Spleen (tissue), 11 donors: ENCODE measurements at regions not wholly inside any gene's neighbourhood (a gene's known extent, or its start where the extent isn't known, plus 50 kb on each side); places are given as distances from the start of the nearest gene placed in this dataset.

Experiments
- DNase-seq: peaks from one replicate; pipeline ENCODE4 v3.0.0-alpha.2; 2020
- H3K27ac ChIP-seq, 8 donors: fragments of 200-600 bp; sonication (generic) in 7 of 8; 1 replicate in 4 of 8; 2 replicates in 4 of 8; pipeline versions ENCODE4 v1.5.0 to v1.8.0; 2016 to 2021; ENCODE audit warnings: inconsistent platforms in 4 of 8, mild to moderate bottlenecking in 4 of 8, moderate library complexity in 1 of 8
- H3K27me3 ChIP-seq, 7 donors: fragments of 200-600 bp; sonication (generic) in 6 of 7; replicated peaks in 1 of 7; 1 replicate in 4 of 7; 2 replicates in 3 of 7; pipeline versions ENCODE4 v1.5.0 to v1.8.0; 2016 to 2021; ENCODE audit warnings: inconsistent platforms in 3 of 7, mild to moderate bottlenecking in 1 of 7
- H3K36me3 ChIP-seq, 6 donors: fragments of 200-600 bp; sonication (generic) in 5 of 6; 1 replicate in 4 of 6; 2 replicates in 2 of 6; pipeline versions ENCODE4 v1.5.0 to v1.8.0; 2016 to 2021; ENCODE audit warnings: inconsistent platforms in 2 of 6
- H3K4me1 ChIP-seq, 6 donors: fragments of 200-600 bp; sonication (generic) in 5 of 6; 1 replicate in 3 of 6; 2 replicates in 3 of 6; pipeline versions ENCODE4 v1.5.0 to v1.8.0; 2016 to 2021; ENCODE audit warnings: inconsistent platforms in 3 of 6
- H3K4me3 ChIP-seq, 8 donors: fragments of 200-600 bp; sonication (generic) in 7 of 8; 1 replicate in 4 of 8; 2 replicates in 4 of 8; pipeline versions ENCODE4 v1.5.0 to v1.8.0; 2016 to 2021; ENCODE audit warnings: inconsistent platforms in 4 of 8, mild to moderate bottlenecking in 4 of 8, moderate library complexity in 2 of 8
- H3K9me3 ChIP-seq, 8 donors: fragments of 200-600 bp; sonication (generic) in 7 of 8; 1 replicate in 4 of 8; 2 replicates in 4 of 8; pipeline versions ENCODE4 v1.5.0 to v1.8.0; 2016 to 2021; ENCODE audit warnings: inconsistent platforms in 4 of 8
- CTCF ChIP-seq, 11 experiments: fragments of 200-600 bp in 7 of 11; fragments of 450-650 bp in 4 of 11; sonication (generic) in 4 of 11; IDR thresholded peaks in 8 of 11; conservative IDR thresholded peaks in 3 of 11; 1 replicate in 7 of 11; 2 replicates in 4 of 11; pipeline versions ENCODE4 v1.4.0 to v1.8.0; 2016 to 2021; ENCODE audit warnings: antibody characterized with exemption in 11 of 11, inconsistent platforms in 4 of 11, mild to moderate bottlenecking in 1 of 11
- POLR2A ChIP-seq, 3 donors: fragments of 450-650 bp; IDR thresholded peaks; one replicate each; pipeline ENCODE4 v1.5.1; 2017; ENCODE audit warnings: antibody characterized with exemption in 3 of 3, mild to moderate bottlenecking in 1 of 3
- POLR2AphosphoS5 ChIP-seq, 3 donors: sonication (generic); formaldehyde crosslinking; IDR thresholded peaks; one replicate each; pipeline ENCODE4 v1.5.1; 2017; ENCODE audit warnings: antibody characterized with exemption in 3 of 3
- WGBS, 5 donors: extraction: QIAGEN DNeasy Blood & Tissue Kit in 3 of 5; methylation state at CpG; one replicate each; pipeline versions ENCODE4 v1.1.5 to v1.1.7; 2013 to 2018; 5-methylcytosine and 5-hydroxymethylcytosine counted together
- intact Hi-C: fragments of 100-400 bp; cut with DNase I; formaldehyde crosslinking; loops from one replicate; pipeline ENCODE4 v1.15.0; 2023; ENCODE audit warnings: low total_unique reads
- donor health status: healthy with polysubstance abuse.
- donor health status: DM: no; HTN: no; CAD: no; lungs with moderate emphysema.
- donor health status: DM: no; HTN: no; CAD: no.
- donor health status: Bipolar disorder and iron deficiency.
- donor health status: healthy.
- donor health status: DM: no; HTN: no; CAD: no.
- donor health status: DM: yes; HTN: yes; CAD: no.

- WGBS, 5 donors, result 72 to 85% (median 83%) methylated on average over 4 of the region's 4 CpGs
- intact Hi-C loops, result loop anchor here (10.0 kb wide), 1 partner anchor 53 kb away; no protein-coding TSS in a partner anchor
Observed at GRCh38 chr11:92687724-92688123, 281.7 kb upstream of the MTNR1B start.

GRCh38 chr11:92688416-92688815, 281.0 kb upstream of the MTNR1B start:
- no peak for TF ChIP-seq POLR2A (IDR thresholded peaks at IDR 0.05)
- TF ChIP-seq POLR2AphosphoS5 (IDR thresholded peaks at IDR 0.05), result no peak
- TF ChIP-seq CTCF (IDR thresholded peaks at IDR 0.05 in 8 of 11, conservative IDR thresholded peaks at IDR 0.05 in 3 of 11), result no peak
- DNase-seq, result no peak
- intact Hi-C loops, result loop anchor here (10.0 kb wide), 1 partner anchor 54 kb away; no protein-coding TSS in a partner anchor
- Histone ChIP-seq H3K36me3 (no peaks in the 10 kb centered on the region), H3K9me3 (no peaks in the 10 kb centered on the region), H3K4me3 (no peak overlapping the region), H3K27ac (no peak overlapping the region), H3K4me1 (no peaks in the 10 kb centered on the region), H3K27me3 (peaks cover 0 to 4% (median 0%) of the 10 kb centered on the region in 7 donors)
- WGBS, 5 donors, result 85 to 100% (median 89%) methylated on average over 1 of the region's 1 CpG

More at GRCh38 chr11:92687724-92688123, 281.7 kb upstream of the MTNR1B start:
- no peaks in the 10 kb centered on the region for H3K9me3 ChIP-seq
- no peak for TF ChIP-seq CTCF (IDR thresholded peaks at IDR 0.05 in 8 of 11, conservative IDR thresholded peaks at IDR 0.05 in 3 of 11)
- no peak for TF ChIP-seq POLR2A (IDR thresholded peaks at IDR 0.05)
- no peak for TF ChIP-seq POLR2AphosphoS5 (IDR thresholded peaks at IDR 0.05)
- peaks cover 0 to 4% (median 0%) of the 10 kb centered on the region in 7 donors for H3K27me3 ChIP-seq
- no peak overlapping the region for H3K27ac ChIP-seq
- H3K4me3 ChIP-seq, result no peak overlapping the region
- no peaks in the 10 kb centered on the region for H3K4me1 ChIP-seq
- no peaks in the 10 kb centered on the region for H3K36me3 ChIP-seq
- no peak for DNase-seq

GRCh38 chr11:92692826-92693546, 276.5 kb upstream of the MTNR1B start:
- intact Hi-C loops, result no loop called here
- no peaks in the 10 kb centered on the region for H3K4me1 ChIP-seq
- WGBS, 5 donors, result 69 to 86% (median 80%) methylated on average over 2 of the region's 2 CpGs
- H3K36me3 ChIP-seq, result no peaks in the 10 kb centered on the region
- peaks cover 0 to 4% (median 0%) of the 10 kb centered on the region in 7 donors for H3K27me3 ChIP-seq
- no peak overlapping the region for H3K4me3 ChIP-seq
- no peak for TF ChIP-seq POLR2A (IDR thresholded peaks at IDR 0.05)
- no peak for TF ChIP-seq CTCF (IDR thresholded peaks at IDR 0.05 in 8 of 11, conservative IDR thresholded peaks at IDR 0.05 in 3 of 11)
- no peak for TF ChIP-seq POLR2AphosphoS5 (IDR thresholded peaks at IDR 0.05)
- H3K27ac ChIP-seq, result no peak overlapping the region
- H3K9me3 ChIP-seq, result no peaks in the 10 kb centered on the region
- DNase-seq, result no peak

DNA sequence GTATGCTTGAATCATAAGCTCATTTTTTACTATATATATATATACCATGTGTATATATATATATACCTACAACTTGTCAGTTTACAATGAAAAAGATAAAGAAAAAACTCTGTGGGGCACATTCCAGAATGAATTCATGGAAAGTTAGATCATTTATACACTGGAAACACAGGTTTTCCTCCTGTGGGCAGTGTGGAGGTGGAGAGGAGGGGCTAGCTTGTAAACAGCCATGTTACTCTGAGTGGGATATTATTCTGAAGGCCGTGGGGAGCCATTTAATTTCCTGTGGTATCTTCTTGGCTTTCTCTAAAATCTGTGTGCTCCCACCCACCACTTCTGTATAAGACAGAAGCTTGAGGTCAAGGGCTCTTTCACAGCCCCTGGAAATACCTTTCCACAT, 273.4 kb upstream of the MTNR1B start:
- WGBS, 5 donors, result 63 to 95% (median 80%) methylated on average over 1 of the region's 1 CpG
- Histone ChIP-seq H3K4me1 (no peaks in the 10 kb centered on the region), H3K9me3 (no peaks in the 10 kb centered on the region), H3K27me3 (peaks cover 0 to 4% (median 0%) of the 10 kb centered on the region in 7 donors), H3K36me3 (no peaks in the 10 kb centered on the region), H3K27ac (no peak overlapping the region), H3K4me3 (no peak overlapping the region)
- DNase-seq, result no peak
- TF ChIP-seq CTCF (IDR thresholded peaks at IDR 0.05 in 8 of 11, conservative IDR thresholded peaks at IDR 0.05 in 3 of 11) (no peak), POLR2A (IDR thresholded peaks at IDR 0.05) (no peak), POLR2AphosphoS5 (IDR thresholded peaks at IDR 0.05) (no peak)
- intact Hi-C loops, result no loop called here
